D721Med (cell line): ENCODE measurements at regions not wholly inside any gene's neighbourhood (a gene's known extent, or its start where the extent isn't known, plus 50 kb on each side); places are given as distances from the start of the nearest gene placed in this dataset.

ENCODE experiments used
- DNase-seq: peaks from one replicate; pipeline ENCODE4 v3.0.0; 2011; ENCODE audit warnings: low spot score; ENCODE audit not compliant: insufficient read length
- FAIRE-seq: peaks from 2 replicates; lab custom pipeline; 2011; peaks lifted over from hg19 to GRCh38; lab: Jason Lieb, UNC
- TF ChIP-seq, protein P1 (sequence below): IDR thresholded peaks from 2 replicates; pipeline ENCODE4 v1.5.1; 2012; ENCODE audit warnings: mild to moderate bottlenecking, control low read depth; ENCODE audit not compliant: insufficient read depth; ENCODE audit errors: missing control alignments

DNA sequence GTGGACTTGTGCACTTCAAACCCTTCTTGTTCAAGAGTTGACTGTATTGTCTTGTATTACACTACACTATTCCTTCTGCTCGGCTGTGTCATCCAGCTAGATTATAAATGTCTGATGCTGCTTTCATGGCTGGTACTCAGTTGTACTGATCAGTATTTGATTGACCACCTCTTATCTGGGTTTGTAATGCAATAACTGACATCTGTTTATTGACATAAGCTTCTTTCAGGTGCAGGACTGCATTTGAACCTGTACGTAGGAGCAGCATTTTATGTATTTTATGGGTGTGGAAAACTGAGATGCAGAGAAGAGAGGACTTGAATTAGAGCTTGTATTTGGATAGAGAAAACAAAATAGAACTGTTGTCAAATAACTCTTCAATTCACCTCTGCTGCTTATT lies 309.2 kb downstream of the FGF9 start:
- FAIRE-seq (no peak), DNase-seq (no peak)
- TF ChIP-seq, protein P1, sequence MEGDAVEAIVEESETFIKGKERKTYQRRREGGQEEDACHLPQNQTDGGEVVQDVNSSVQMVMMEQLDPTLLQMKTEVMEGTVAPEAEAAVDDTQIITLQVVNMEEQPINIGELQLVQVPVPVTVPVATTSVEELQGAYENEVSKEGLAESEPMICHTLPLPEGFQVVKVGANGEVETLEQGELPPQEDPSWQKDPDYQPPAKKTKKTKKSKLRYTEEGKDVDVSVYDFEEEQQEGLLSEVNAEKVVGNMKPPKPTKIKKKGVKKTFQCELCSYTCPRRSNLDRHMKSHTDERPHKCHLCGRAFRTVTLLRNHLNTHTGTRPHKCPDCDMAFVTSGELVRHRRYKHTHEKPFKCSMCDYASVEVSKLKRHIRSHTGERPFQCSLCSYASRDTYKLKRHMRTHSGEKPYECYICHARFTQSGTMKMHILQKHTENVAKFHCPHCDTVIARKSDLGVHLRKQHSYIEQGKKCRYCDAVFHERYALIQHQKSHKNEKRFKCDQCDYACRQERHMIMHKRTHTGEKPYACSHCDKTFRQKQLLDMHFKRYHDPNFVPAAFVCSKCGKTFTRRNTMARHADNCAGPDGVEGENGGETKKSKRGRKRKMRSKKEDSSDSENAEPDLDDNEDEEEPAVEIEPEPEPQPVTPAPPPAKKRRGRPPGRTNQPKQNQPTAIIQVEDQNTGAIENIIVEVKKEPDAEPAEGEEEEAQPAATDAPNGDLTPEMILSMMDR = no peak

DNA sequence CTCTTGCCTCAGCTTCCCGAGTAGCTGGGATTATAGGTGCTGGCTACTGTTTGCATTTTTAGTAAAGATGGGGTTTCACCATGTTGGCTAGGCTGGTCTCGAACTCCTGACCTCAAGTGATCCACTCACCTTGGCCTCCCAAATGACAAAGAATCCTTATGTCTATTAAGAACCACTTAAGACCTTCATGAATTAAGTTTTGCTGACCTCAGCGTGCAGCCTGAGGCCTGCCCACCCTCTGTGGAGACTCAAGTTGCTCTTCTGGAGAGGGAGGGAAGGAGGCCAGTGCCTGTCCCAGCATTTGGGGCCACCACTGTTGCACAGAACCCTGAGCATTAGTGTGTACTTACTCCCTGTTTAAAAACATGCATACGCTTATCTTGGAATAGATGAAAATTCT lies 313.3 kb downstream of the FGF9 start:
- no peak for FAIRE-seq

DNA sequence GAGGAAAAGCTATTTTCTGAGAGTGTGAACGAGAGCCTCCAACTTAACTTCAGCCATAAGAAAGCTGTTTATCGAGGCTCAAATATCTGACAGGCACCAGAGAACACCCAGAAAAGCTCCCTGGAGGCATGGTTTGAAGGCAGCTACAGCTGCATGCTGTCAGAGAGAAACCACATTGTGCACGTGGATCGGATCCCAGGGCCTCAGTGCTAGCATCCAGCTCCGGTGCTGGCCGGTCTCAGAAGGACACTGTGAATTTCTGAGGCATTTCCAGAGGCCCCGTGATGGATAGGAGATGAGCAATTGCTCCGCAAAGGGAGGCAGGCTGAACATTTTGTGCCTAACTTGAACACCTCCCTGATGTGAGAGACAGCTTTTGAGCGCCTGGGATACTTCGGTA lies 315.7 kb downstream of the FGF9 start:
- FAIRE-seq (no peak), DNase-seq (no peak)
- TF ChIP-seq, protein P1 = no peak

More for the DNA sequence above, 313.3 kb downstream of the FGF9 start:
- DNase-seq = no peak
- TF ChIP-seq, protein P1 = no peak

DNA sequence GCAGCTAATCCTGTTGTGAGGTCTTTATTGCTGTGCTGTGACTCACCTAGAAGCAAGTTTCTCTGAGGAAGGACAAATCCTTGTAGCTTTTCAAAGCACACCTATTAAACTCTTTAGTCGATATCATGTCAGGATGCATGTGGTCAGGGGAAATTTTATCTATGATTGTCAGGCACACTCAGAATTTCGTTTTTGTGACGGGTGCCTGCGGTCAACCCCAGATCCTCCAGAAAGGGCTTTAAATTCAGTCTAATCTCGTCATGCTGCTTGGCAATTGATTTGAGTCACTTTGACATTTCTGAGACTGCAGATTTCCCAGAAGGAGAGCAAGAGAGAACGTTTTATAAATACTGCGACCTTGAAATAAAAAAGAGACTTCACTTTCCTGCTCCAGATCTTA lies 316.9 kb downstream of the FGF9 start:
- TF ChIP-seq, protein P1 = no peak
- FAIRE-seq = no peak
- no peak for DNase-seq

DNA sequence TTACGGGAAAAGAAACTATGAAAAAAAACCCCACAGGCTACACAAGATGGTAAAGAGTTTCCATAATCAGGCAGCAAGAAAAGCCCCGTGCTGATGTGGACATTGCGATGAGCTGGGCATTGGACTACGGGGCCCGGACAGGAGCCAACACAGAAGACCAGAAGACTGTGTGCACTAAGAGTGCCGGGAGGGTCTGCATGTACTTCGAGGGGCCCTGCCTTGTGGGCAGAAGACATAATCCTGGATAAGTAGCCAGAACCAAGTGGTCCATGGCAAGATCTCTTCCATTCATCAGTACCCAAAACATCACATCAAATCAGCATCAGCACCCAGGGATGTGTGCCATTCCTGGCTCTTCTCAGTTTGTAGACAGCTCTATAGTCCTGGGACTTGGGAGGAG lies 317.8 kb downstream of the FGF9 start:
- FAIRE-seq (no peak), DNase-seq (no peak)
- TF ChIP-seq, protein P1 = no peak

DNA sequence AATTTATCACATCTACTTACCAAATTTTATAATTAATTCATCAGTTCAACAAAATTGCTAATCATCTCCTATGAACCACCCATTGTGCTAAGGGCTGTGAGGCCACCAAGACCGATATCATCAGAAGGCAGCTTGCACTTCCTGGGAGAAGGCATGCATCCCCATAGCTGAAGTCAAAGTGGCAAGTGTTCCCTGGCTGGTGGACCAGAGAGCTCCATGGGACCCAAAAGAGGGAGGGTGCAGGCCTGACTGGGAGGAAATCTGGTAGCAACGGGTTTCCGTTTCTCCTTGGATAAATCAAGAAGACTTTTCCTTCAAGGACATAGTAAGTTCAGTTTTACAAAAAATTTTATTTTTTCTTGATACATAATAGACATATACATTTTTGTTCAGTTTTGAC lies 325.2 kb downstream of the FGF9 start:
- FAIRE-seq = no peak
- no peak for DNase-seq
- TF ChIP-seq, protein P1 = no peak

DNA sequence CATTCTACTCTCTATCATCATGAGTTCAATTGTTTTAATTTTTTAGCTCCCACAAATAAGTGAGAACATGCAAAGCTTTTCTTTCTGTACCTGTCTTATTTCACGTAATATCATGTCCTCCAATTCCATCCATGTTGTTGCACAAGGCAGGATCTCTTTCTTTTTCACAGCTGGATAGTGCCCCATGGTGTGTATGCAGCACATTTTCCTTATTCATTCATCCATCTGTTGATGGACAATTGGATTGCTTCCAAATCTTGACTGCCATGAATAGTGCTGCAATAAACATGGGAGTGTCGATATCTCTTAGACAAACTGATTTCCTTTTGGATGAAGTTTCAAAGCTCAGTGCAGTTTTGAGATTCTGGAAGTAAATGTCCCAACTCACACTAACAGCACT lies 326.9 kb downstream of the FGF9 start:
- TF ChIP-seq, protein P1 = no peak
- no peak for DNase-seq
- no peak for FAIRE-seq
